ENCODE measurements at regions not wholly inside any gene's neighbourhood (a gene's known extent, or its start where the extent isn't known, plus 50 kb on each side); places are given as distances from the start of the nearest gene placed in this dataset.

- no peak overlapping the region for H3K4me3 Mint-ChIP-seq
- ChIA-PET POLR2A (no interaction called here), CTCF (no interaction called here)
- 0 out of 2 replicates have a peak, but pooled peaks cover 2% of the 10 kb centered on the region for H3K36me3 Mint-ChIP-seq
- H3K9me3 Mint-ChIP-seq, result peaks cover 56% of the 10 kb centered on the region
- H3K27me3 Mint-ChIP-seq (ENCODE audit: low read depth), result peaks cover 19% of the 10 kb centered on the region
- TF ChIP-seq PRRX2 (CRISPR knock-in tag; IDR thresholded peaks at IDR 0.05) (no peak), MAX (CRISPR knock-in tag; IDR thresholded peaks at IDR 0.05) (no peak), PRDM15 (CRISPR knock-in tag; IDR thresholded peaks at IDR 0.05) (no peak), ZNF512 (CRISPR knock-in tag; IDR thresholded peaks at IDR 0.05; ENCODE audit: borderline replicate concordance) (no peak), E2F1 (CRISPR knock-in tag; IDR thresholded peaks at IDR 0.05) (no peak), RORB (CRISPR knock-in tag; IDR thresholded peaks at IDR 0.05) (no peak), STAT6 (CRISPR knock-in tag; conservative IDR thresholded peaks at IDR 0.05; ENCODE audit: low read depth) (no peak), GRHL2 (CRISPR knock-in tag; IDR thresholded peaks at IDR 0.05; ENCODE audit: insufficient replicate concordance, severe bottlenecking) (no peak), HMGA2 (CRISPR knock-in tag; IDR thresholded peaks at IDR 0.05) (no peak), ZBTB21 (CRISPR knock-in tag; IDR thresholded peaks at IDR 0.05; ENCODE audit: borderline replicate concordance) (no peak), TP53 (CRISPR knock-in tag; IDR thresholded peaks at IDR 0.05) (no peak), ELF4 (CRISPR knock-in tag; IDR thresholded peaks at IDR 0.05; ENCODE audit: low read depth) (no peak), SMAD4 (CRISPR knock-in tag; IDR thresholded peaks at IDR 0.05) (no peak), NFYB (CRISPR knock-in tag; conservative IDR thresholded peaks at IDR 0.05; ENCODE audit: low read depth) (no peak), FOXK1 (CRISPR knock-in tag; IDR thresholded peaks at IDR 0.05) (no peak), FOXP1 (CRISPR knock-in tag; IDR thresholded peaks at IDR 0.05; ENCODE audit: borderline replicate concordance) (no peak), MYBL2 (CRISPR knock-in tag; IDR thresholded peaks at IDR 0.05) (no peak)
- H3K27ac Mint-ChIP-seq, result no peak overlapping the region
- ATAC-seq, result no peak
- no peak for DNase-seq (ENCODE audit: low spot score)
- H3K4me1 Mint-ChIP-seq, result no peaks in the 10 kb centered on the region
Measured at GRCh38 chr17:17419166-17419565, 57.6 kb upstream of the MED9 start.

- peaks cover 19% of the 10 kb centered on the region for H3K27me3 Mint-ChIP-seq (ENCODE audit: low read depth)
- H3K9me3 Mint-ChIP-seq, result peaks cover 58% of the 10 kb centered on the region
- H3K4me1 Mint-ChIP-seq, result no peaks in the 10 kb centered on the region
- ChIA-PET CTCF (no interaction called here), POLR2A (no interaction called here)
- H3K4me3 Mint-ChIP-seq, result no peak overlapping the region
- no peak overlapping the region for H3K27ac Mint-ChIP-seq
- ATAC-seq (no peak), DNase-seq (ENCODE audit: low spot score) (no peak)
- H3K36me3 Mint-ChIP-seq, result 0 out of 2 replicates have a peak, but pooled peaks cover 2% of the 10 kb centered on the region
- TF ChIP-seq GRHL2 (CRISPR knock-in tag; IDR thresholded peaks at IDR 0.05; ENCODE audit: insufficient replicate concordance, severe bottlenecking) (no peak), AR (CRISPR knock-in tag; IDR thresholded peaks at IDR 0.05) (no peak), ZNF532 (CRISPR knock-in tag; IDR thresholded peaks at IDR 0.05; ENCODE audit: borderline replicate concordance) (no peak), CREB1 (CRISPR knock-in tag; IDR thresholded peaks at IDR 0.05) (no peak)
Measured at GRCh38 chr17:17419631-17420030, 57.2 kb upstream of the MED9 start.

Measured in WTC11 (cell line).